ENCODE measurements at regions not wholly inside any gene's neighbourhood (a gene's known extent, or its start where the extent isn't known, plus 50 kb on each side); places are given as distances from the start of the nearest gene placed in this dataset.

GRCh38 chr4:186016796-186017195, 52.2 kb upstream of the TLR3 start:
- TF ChIP-seq, protein P1, sequence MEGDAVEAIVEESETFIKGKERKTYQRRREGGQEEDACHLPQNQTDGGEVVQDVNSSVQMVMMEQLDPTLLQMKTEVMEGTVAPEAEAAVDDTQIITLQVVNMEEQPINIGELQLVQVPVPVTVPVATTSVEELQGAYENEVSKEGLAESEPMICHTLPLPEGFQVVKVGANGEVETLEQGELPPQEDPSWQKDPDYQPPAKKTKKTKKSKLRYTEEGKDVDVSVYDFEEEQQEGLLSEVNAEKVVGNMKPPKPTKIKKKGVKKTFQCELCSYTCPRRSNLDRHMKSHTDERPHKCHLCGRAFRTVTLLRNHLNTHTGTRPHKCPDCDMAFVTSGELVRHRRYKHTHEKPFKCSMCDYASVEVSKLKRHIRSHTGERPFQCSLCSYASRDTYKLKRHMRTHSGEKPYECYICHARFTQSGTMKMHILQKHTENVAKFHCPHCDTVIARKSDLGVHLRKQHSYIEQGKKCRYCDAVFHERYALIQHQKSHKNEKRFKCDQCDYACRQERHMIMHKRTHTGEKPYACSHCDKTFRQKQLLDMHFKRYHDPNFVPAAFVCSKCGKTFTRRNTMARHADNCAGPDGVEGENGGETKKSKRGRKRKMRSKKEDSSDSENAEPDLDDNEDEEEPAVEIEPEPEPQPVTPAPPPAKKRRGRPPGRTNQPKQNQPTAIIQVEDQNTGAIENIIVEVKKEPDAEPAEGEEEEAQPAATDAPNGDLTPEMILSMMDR (IDR thresholded peaks at IDR 0.05; ENCODE audit: extremely low read depth in 1 of 2, insufficient read depth in 1 of 2, low read depth in 1 of 2, low read length in 2 of 2): no peak
- TF ChIP-seq, protein P2, sequence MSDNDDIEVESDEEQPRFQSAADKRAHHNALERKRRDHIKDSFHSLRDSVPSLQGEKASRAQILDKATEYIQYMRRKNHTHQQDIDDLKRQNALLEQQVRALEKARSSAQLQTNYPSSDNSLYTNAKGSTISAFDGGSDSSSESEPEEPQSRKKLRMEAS (IDR thresholded peaks at IDR 0.05; ENCODE audit: insufficient read depth, insufficient read length): no peak
- no peak for TF ChIP-seq MYC (IDR thresholded peaks at IDR 0.05; ENCODE audit: low read depth, low read length)
- TF ChIP-seq POLR2A (IDR thresholded peaks at IDR 0.05; ENCODE audit: low read depth, low read length): no peak
- no peak for TF ChIP-seq EZH2 (IDR thresholded peaks at IDR 0.05; ENCODE audit: borderline replicate concordance, low read depth, low read length, severe bottlenecking)
